HG02870 (cell line): ENCODE measurements at regions not wholly inside any gene's neighbourhood (a gene's known extent, or its start where the extent isn't known, plus 50 kb on each side); places are given as distances from the start of the nearest gene placed in this dataset.
"Not testable (repeated sequence)": the region's sequence is repeated elsewhere in the genome, so short reads cannot be mapped to it uniquely, and the experiment has no call there.

Experiments
- ATAC-seq: cut with Tn5 transposase; IDR thresholded peaks from one replicate; pipeline ENCODE4 v1.9.1; 2021; ENCODE audit warnings: mild to moderate bottlenecking, moderate library complexity; ENCODE audit not compliant: unreplicated experiment

DNA sequence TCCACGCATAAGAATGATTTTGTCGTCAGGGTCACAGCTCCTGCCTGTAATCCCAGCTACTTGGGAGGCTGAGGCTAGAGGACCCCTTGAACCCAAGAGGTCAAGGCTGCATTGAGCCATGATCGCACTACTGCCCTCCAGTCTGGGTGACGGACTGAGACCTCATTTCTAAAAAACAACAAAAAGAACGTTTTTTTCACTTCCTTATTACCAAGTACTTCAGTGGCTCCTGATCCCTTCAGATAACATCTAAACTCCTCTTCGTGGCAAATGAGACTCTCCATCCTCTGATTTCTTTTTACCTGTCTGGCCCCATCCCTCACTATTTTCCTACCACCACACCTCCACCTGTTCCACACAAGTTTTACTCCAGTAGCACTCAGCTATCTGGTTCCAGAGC lies 105.4 kb upstream of the TLK1 start:
- no peak for ATAC-seq

DNA sequence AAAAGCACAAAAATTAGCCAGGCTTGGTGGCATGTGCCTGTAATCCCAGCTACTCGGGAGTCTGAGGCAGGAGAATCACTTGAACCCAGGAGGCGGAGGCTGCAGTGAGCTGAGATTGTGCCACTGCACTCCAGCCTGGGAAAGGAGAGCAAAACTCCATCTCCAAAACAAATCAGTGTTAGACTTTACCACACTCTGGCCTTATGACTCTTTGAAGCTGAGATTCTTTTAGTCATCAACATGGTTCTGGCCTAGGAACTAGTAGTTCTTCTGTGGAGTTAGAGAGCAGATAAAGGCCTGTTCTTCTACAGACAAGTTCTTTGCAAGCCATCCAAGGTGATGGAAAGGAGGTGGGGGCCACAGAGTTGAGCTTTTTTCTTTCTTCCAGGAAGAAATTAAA lies 100.8 kb upstream of the TLK1 start:
- not testable (repeated sequence) for ATAC-seq

DNA sequence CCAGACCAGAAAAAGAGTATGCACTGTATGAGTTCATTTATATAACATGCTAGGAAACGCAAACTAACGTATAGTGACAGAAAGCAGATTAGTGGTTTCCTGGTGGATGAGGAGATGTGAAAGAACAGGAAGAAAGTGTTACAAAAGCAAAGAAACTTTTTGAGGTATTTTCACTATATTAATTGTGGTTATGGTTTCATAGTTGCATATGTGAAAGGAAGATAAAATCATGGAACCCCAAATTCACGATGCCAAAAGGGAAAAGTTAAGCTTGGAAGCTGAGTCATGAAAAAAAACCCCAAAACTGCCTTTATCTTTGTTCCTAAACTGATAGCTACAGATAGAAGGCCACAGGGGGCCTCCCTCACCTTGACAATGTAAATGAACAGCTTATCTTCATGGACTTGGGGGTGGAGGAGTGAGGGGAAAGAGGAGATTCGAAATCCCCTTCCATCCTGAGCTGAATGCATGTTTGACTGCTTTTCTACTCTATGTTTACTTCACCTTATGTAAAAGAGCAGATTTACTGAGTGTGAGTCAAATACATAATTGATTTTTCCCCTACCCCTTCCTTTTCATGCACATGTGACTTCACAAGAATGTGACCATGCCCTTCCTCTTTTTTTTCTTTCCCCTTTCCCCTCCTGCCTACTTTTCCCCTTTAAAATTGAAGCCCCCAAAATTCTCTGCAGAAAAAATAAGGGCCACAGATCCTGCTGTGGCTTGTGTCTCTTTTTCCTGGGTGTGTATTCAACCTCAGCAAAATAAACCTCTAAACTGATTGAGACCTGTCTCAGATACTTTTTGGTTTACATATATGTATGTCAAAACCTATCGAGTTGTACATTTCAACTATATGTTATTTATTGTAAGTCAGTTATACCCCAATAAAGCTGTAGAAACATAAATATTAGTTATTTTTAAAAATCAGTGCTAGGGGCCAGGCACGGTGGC lies 100.1 kb upstream of the TLK1 start:
- ATAC-seq = peak; percentile 67

DNA sequence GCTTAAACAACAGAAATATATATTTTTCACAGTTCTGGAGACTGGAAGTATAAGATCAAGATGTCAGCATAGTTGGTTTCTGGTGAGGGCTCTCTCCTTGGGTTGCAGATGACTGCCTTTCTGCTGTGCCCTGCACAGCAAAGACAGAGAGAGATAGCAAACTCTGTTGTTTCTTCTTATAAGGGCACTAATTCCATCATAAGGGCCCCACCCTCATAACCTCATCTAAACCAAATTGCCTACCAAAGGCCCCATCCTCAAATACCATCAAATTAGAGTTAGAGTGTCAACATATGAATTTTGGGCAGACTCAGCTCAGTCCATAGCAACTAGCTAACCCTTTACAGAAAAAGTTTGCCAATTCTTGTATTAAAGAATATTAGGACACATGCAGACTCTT lies 94.0 kb upstream of the TLK1 start:
- ATAC-seq = no peak

DNA sequence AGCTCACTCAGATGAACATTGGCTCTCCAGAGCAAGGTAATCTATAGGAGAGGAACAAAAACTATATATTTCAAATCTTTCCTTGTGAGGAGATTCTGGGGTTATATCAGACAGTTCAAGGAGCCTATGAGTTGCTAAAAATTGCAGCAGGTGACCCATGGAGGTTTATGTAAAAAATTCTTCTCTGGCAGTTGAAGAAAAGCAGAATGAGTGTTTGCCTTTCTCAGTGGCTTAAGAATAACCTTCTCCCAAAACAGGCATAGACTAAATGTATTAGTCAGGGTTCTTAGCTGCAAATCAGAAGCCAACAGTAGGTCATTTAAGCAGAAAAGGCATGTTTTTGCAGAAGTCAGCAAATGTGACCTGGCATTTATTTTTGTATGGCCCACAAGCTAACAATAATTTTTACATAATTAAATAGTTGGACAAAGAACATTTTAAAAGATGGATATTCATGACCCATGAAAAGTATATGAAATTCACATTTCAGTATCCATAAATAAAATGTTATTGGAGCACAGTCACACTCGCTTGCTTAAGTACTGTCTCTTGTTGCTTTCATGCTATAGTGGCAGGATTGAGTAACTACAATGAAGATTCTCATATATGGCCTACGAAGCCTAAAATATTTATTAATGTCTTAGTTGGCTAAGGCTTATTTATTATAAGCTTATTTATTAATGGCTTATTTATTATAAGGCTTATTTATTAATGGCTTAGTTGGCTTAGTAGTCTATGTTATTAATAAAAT lies 93.4 kb upstream of the TLK1 start:
- no peak for ATAC-seq

DNA sequence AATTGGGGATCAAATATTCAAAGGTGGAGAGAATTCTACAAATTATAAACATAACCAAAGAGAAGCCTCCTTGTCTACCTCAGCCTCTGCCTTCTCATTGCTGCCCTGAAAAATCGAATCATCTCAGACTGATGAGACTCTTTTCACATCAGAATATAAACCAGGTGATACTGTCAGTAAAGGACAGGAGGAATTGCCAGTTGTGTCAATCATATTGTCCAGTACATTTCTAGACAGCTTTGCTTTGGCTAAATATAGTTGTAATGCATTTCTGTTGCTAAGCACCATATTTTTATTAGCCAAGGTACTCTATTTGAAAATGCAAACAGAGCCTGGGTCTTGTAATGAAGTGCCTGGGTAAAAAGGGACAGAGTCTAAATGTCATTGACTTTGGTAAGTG lies 92.6 kb upstream of the TLK1 start:
- no peak for ATAC-seq

DNA sequence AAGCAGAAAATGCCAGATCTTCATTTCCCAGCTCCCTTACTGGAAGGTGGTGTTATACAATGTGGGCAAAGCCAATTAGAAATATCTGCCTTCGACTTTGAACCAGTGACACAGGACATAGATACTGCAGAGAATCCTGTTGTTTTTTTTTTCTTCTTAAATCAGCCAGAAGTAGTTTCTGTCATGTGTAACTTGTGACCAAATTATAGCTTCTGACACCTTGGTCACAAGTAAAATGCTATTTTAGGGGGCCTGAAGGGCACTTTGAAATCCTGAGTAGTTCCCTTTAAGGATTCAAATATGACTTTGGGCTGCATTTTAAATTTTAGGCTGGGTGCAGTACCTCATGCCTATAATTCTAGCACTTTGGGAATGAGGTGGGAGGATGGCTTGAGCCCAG lies 89.0 kb upstream of the TLK1 start:
- no peak for ATAC-seq

DNA sequence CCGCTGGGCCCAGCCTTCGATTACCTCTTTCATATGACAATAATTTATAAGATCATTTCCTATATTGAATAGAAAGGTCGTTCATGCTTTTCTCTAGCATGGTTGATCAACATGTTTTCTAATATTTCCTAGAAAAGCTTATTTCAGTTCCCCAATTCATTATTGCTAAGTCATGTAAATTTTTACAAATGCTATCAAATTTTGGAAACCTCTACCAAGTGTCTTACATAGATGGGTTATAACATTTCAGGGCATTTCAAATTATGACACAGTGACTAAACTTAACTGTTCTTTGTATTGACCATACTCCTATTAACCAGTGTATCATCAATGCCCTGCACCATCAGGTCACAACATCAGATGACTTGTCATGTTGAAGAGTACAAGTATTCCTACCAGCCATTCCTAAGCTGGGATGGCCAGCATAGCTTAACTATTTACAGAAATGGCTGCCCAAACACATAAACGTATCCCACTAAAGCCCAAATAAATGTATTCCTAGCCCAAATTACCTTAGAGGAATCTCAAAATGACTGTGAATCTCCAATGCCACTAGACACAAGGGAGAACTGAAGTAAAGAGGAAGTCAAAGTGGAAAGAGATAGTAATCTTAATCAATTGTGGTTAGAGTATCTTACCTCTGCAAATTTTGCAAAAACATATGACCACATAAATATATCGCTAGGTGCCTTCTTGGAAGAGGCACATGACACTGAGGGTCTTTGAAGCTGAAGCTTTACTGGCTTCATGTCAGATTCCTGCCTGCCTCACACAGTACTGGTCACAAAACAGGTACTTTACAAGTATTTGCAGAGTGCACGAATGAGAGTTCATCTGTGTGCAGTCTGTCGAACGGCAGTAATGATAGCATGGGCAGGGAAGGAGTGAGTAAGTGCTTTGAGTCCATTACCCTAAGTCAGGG lies 87.3 kb upstream of the TLK1 start:
- peak; percentile 45 for ATAC-seq

DNA sequence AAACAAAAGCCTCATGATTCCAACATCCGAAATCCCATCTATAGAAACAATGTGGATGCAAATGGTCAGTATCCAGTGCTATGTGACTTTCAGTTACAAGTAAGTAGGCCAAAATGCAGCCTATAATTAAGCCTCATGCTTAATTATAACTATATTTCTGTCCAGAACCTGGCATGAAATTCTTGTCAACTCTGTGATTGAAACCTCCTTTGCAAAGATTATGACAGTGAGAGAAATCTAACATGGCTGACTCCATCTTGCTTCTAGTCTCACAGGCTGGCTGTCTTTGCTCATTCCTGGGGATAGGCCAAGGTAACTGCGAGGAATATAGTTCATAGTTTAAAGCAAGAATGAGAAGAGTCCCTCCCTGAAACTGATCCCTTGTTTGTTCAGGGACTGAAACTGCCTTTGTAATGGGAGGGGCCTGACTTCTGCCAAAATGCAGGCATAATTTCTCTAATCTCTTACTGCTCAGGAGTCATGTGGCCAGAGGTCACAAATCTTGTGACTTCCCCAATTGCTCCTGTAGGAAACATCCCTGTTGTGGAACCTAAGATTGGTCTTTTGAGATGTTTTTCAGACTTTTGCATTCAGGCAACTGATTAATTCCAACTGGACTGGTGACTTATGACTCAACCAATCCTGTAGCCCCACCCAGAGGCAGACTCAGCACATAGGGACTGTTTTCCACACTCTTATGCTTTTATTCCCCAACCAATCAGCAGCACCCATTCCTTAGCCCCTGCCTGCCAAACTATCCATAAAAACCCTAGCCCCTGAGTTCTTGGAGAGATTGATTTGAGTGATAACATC lies 84.5 kb upstream of the TLK1 start:
- no peak for ATAC-seq

DNA sequence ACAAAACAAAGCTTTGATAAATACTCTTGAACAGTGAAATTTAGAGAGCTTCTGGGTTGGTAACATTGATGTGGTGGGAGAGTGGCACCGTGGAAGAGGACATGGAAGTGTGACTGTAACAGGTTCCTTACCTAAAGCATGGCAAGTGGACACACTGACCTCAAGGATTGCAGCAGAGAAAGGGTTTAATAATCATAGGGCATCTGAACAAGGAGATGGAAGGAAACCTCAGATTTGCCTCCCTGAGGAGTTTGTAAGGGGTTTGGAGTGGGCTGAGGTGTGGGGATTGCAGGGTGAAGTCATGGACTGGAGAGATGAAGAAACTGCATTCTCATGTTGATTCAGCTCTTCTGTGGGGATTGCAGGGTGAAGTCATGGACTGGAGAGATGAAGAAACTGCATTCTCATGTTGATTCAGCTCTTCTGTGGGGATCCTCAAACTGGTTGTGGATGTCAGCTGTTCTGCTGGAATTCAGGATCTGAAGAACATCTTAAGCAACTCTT lies 83.8 kb upstream of the TLK1 start:
- no peak for ATAC-seq

DNA sequence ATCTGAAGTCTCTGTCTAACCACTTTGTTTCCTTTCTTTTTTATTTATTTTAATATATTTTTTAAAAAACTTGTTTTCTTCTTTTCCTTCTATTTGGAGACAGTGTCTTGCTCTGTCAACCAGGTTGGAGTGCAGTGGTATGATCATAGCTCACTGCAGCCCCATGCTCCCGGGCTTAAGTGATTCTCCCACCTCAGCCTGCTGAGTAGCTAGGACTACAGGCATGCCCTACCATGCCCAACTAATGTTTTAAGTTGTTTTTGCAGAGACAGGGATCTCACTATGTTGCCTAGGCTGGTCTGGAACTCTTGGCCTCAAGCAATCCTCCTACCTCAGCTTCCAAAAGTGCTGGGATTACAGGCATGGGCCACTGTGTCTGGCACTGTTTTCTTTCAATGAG lies 81.1 kb upstream of the TLK1 start:
- ATAC-seq = no peak

DNA sequence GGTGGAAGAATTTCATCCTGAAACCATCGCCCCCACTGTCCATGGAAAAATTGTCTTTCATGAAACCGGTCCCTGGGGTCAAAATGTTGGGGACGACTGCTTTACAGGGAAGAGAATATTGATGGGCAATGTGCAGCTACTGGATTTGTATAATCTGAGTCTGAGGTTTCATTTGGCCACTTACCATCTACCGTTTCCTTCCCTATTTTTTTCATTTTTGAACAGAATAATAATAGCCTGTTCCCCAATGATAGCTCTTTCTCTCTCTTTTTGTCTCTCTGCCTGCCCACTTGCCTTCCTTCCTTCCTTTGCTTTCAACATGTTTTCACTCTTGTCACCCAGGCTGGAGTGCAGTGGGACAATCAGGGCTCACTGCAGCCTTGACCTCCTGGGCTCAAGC lies 78.3 kb upstream of the TLK1 start:
- no peak for ATAC-seq

DNA sequence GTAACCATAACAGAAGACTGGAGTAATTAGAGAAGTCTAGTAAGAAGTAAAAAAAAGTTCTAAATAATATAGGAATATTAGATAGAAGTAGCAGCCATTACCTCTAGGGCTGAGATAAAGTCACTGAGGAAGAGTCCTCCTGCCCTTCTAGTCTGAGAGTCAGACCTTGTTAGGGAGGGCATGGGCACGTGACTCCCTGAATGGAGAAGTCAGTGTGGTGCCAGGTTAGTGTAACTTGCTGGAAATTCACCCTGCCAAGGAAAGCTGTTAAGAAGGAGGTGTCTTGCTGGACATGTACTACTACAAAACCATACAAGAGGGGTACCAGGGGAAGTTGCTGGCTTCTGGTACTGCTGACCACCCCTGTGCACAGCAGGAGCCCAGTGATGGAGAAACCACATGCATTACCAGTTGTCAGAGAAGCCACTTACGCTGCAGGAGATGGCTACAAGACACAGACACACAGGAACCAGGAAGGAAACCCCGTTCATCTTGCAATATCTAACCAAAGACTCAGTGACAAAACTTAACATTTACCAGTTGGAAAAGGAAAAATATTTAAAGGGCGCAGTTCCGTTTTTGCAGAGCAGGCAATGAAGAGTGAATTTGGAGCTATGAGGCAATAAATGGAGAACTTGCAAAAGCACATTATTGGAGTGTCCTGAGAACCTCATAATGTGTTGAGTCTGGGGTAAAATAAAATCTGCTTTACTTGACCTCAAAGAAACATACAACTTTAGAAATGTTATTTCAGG lies 77.2 kb upstream of the TLK1 start:
- ATAC-seq = no peak

DNA sequence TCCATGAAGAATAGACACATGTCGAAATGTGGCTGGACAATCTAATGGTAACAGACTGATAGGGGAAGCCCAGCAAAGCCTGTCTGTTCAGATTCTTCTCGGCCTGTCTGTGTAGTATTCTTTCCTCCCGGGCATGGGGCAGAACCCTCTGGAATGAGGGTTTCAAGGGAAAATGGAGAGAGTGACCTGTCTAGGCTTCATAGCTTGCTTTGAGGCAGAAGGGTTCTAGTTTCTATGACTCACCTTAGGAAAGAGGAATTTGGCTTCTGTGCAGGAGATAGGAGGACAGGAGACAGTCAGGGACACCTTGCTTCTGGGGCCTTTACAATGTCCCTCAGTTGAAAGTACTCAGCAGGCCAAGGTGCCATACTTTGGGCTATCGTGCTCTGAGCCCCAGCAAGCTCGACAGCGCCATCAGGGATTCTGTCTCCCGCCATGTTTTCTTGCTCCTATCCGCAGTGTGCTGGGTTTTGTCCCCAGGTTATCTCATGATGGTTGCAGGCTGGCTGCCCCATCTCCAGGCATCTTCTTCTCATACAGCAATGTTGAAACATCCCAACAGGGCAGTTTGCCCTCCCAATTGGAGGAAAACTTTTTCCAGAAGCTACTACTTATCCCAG lies 74.7 kb upstream of the TLK1 start:
- no peak for ATAC-seq

DNA sequence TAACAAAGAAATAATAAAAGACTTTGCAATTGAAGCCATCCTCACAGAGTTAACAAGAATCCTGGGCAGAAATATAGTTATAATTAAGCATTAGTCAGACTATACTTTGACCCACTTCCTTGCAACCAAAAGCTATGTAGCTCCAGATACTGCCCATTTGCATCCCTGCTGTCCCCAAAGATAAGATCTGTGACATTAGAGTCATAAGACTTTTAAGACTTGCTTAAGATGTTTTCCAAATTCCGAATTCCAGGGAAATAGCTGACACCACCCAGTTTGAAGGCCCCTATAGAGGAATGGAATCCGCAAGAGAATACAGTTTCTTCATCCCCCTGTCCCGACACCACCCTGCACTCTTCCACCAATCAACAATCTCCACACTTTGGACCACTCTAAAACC lies 69.5 kb upstream of the TLK1 start:
- no peak for ATAC-seq

DNA sequence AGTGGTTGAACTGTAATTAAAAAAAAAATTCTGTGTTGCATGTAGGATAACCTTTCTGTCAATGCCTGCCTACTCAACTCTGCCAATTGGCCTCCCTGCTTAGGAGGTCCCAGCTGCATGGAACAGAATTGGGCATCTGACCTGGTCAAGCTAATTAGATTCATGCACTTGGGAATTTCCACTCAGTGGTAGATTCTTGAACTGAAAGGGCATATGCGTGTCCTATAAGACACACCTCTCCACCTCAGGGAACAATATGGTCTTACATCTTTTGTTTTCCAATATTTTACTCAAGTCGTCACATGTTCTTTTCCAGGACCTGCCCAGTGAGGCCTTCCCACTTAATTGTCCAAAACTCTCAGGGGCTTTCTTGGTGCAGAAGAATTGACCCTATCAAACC lies 68.1 kb upstream of the TLK1 start:
- ATAC-seq = no peak

DNA sequence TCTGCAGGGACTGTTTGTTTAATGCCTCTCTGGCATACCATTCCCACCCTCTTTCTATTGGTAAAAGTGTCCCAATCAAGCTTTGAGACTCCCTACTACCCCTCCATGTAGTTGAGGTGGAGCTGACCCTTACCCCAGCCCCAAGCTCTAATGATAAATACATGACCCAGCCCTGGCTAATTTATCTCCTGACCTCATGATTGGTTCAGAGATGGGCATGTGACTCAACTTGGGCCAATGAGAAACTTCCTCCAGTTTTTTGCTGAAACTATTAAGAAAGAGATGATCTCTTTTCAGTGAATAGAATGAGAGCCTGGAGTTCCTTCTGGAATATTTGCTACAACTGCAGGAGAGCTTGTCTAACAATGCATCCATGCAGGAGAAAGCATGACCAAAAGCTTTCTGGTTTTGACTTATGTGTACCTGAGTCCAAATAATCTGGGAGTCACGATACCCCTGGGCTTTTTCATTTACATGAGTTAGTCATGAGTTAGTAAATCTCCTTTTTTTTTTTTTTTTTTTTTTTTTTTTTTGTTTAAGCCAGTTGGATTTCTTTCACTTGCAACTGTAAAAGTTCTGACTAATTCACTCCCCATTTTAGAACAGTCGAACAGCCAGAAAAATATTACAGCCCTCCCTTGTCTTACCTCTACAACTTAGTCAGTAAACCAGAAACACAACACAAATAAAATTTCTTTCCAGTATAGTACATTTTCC lies 66.5 kb upstream of the TLK1 start:
- no peak for ATAC-seq

DNA sequence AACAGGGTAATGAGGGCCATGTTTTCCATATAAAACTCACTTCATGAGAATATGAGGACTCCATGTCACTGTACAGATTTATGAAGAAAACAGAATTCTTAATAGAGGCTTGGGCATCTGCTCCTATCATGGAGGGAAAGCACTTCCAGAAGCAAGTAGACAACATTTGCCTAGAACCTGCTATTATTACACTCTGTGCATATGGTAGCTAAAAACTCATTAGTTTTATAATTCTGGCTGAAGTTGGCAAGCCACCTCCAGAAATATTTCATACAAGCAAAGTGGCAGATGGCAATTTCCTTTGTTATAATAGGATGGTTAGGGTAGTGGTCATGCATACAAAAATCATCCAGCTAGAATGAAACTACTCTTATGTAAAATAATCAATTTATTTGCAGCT lies 65.8 kb upstream of the TLK1 start:
- ATAC-seq = no peak
